GM19455 (cell line): ENCODE measurements at regions not wholly inside any gene's neighbourhood (a gene's known extent, or its start where the extent isn't known, plus 50 kb on each side); places are given as distances from the start of the nearest gene placed in this dataset.

Experiments used
- ATAC-seq: cut with Tn5 transposase; IDR thresholded peaks from one replicate; pipeline ENCODE4 v1.9.1; 2021; ENCODE audit not compliant: unreplicated experiment

DNA sequence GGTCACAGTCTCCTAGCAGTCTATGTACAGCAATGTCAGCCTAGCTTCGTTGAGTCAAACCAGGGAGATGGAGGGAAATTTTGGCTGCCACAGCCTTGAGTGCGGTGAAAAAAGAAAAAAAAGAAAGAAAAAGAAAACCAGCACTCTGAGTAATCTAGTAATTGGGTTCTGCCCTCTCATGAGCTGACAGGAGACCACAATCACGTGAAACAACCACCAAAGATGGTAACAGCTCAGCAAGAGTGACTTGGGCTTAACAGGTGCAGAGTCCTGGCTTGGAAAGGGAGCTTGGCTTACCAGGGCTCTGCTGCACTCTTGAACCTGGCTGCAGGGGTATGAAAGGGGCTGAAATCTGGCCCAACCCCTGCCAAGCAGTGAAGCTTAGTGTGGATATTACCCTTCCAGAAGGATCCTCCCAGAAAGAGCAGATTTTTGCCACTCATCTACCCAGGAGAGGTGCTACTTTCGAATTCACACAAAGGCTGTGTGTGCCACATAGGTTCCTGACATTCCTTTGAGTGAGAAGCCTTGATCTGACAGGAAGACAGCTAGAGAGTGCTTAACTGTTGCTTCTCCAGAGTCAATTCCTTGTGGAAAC lies 350.3 kb downstream of the PTTG2 start:
- ATAC-seq: peak; percentile 93

DNA sequence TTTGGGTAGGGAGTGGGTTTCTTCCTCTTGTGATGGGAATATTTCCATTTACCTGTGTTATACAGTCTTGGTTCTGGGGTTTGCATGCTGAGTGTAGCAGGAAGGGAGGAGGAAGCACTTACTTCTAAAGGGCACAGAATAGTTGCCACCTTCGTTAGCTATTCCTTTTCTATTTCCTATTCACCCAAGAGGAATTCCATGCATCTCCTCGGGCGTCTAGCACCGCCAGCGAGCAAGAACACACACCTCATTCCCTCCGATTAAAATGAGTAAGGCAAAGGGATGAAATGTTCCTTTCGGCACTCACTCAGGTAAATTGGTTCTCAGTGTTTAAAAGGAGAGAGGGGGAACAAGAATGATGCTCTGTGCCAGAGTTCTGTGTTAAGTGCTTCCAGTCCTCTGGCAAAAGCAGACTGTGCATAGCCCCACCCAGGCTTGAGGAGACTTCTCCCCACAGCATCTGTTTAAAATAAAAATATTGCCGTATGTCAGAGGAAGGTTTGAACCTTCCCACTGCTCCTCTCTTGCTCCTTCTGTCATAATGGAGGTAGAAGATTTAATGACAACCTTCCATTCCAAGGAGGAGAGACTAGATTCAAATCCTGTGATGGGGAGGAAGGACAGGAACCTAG lies 351.4 kb downstream of the PTTG2 start:
- no peak for ATAC-seq

DNA sequence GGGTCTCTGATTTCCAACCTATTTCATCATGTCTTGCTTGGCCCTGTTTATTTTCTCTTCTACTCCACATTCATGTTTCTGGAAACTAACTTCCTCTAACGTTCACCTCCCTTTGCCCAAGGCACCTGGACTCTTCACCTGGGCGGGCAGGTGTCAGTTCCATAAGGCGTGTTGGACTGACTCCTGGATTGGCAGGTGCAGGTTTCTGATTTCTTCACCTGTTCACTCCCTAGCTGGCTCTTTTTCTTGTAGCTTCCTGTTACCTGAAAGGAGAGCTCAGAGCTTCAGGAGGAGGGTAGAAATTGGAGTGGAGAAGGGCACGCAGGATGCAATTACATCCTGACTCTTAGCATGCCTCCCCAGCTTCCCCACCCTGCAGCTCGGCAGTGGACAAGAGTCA lies 350.8 kb upstream of the KLF3 start:
- ATAC-seq: no peak

DNA sequence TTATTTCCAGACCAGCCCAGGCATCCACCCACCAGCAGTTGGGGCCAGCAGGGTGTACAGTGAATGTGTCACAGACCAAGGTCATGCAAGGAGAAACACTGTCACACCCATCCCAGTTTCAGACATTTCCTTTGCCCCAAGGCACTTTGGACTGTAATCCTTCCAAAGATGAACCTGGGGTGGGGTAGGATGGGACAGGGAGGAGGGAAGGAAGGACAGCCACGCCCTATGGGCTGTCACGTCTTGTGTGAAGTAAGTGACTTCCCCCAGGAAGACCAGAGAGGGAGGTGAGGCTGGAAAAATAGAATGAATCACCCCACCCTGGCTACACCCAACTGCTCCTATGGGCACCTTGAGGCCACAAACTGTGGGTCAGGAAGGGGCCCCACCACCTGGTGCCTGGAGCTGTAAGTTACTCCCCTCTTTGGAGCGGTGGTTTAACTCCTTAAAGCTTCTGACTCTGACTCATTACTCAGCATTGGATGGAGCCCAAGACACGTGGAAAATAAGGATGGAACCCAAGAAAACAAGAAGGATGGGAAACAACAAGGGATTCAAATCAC lies 349.9 kb upstream of the KLF3 start:
- ATAC-seq: no peak

DNA sequence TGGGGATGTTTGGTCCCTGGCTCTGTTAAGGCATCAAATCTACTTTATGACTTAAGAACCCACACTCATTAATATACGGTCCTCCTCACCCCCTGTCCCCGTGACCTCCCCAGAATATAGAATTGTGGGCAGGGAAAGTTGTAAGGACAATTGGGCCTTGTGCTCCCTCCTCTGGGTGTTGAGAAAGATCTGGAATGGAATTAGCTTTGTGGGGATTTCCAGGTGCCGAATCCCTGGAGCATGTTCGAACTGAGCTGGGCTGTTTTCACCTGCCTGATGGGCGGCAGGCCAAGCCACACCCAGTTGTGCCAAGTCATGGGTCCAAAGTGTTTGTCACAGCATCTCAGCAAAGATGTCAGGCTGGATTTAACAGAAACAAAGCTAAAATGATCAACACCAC lies 349.3 kb upstream of the KLF3 start:
- ATAC-seq: no peak

DNA sequence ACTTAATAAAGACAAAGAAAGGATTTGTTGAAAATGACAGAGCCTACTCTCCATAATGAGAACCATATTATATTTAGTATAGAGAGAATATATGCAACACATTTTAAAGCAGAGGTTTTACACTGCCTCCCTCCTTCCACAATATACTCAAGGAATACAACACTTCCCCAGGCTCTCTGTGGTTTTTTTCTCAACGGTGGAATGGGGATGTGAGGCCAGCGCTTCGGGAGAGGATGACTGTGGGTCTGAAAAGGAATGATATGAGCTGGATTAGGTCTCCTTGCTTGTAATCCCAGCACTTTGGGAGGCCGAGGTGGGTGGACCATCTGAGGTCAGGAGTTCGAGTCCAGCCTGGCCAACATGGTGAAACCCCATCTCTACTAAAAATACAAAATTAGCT lies 348.7 kb upstream of the KLF3 start:
- no peak for ATAC-seq

DNA sequence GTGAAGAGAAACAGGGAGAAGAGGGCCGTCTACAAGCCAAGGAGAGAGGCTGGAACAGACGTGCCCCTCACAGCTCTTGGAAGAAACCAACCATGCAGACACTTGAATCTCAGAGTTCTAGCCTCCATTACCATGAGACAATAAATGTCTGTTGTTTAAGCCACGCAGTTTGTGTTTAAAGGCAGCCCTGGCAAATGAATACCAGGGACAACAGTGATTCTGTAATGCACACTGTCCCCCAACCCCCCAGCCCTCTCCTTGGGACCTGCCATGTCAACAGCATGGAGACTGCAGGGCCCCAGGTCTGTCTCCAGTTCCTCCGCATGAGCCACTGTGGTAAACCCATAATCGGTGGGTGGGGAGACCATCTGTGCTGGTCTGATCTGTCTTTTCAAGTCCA lies 348.0 kb upstream of the KLF3 start:
- ATAC-seq: no peak

DNA sequence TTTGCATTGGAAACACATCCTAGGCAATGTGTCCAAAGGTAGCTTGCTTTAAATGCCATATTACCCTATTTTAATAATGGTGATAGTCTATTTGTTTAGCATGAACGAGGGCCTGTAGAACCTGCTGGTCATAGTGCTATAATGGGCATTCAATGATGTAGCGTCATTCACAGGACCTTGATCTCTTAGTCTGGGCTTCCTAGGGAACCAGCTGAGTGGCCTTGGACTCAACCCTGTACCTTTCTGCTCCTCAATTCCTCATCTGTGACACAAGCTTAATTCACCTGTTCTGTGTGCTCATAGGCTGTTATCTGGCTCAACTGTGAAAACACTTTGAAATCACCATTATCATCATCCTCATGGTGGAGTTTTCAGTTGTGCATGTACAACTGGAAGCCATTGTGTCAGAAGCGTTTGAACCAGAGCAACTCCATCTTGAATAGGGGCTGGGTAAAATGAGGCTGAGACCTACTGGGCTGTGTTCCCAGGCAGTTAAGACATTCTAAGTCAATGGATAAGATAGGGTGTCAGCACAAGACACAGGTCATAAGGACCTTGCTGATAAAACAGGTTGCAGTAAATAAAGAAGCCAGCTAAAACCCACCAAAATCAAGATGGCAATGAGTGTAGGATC lies 346.8 kb upstream of the KLF3 start:
- ATAC-seq: no peak

DNA sequence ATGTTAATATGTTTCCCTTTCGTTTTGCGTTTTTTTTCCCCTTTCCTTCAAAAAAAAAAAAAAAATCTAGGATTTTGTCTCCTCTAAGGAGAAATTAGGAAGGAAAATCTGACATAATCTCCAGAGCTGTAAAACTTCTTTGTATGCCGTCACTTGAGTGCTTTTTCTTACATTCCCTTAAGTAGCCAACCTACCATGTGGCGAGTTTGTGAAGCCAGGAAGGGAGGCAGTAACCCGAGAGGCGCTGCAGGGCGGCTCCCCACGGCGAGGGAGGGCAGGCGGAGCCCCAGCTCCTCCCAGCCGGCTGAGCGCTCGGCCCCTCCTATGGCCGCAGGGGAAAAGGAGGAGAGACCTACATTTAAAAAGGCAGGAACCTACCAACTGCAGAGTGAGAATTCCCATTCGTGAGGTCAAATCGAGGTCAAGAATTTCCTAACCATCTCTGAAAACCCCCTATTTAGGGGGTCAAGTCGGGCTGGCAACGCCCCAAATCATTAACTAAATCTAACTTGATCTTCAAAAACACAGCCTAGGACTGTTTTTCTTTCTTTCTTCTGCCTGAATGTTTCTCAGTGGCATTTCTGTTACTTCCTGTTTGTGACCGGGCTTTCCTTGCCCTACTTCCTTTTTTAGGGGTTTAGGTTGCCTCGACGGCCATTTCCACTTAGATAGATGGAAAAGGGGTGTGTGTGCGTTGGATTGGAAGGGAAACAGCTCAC lies 345.1 kb upstream of the KLF3 start:
- peak; percentile 90 for ATAC-seq

DNA sequence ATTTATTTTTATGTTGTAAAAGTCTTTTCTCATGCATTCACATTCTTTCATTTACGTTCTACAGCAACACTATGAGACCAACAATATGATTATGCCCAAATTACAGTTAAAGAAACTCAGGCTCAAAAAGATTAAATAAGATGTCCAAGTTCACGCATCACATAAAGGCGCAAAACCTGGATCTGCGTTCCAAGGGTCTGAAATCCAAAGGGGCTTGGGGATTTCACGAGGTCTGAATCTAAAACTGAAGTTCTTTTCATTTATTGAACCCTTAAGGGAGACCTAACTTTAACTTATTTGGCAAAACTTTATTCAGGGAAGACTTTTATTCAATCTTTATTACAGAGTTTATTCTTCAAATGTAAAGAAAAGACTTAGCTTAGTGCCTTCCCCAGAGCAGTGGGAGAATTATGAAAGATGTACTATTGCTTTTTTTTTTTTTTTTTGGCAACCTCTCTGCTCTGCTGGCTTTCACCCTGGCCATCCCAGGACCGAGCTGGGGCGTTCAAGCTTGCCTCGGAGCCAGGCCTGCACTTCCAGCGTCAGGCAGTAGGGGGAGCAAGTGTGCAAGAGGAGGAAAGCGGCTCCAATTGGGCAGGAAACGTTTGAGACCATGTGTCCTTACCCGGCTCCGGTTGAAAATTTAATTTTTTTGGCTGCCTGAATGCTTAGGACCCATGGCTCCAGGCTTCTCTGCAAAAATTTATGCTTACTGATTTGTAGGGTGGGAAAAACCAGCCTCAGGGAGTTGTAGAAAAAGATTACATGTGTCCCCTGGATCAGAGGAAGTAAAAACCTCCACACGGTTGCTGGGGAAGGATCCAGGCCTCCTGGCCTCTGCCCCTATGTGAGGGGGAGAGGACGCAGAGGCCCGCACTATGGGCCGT lies 344.3 kb upstream of the KLF3 start:
- peak; percentile 54 for ATAC-seq

DNA sequence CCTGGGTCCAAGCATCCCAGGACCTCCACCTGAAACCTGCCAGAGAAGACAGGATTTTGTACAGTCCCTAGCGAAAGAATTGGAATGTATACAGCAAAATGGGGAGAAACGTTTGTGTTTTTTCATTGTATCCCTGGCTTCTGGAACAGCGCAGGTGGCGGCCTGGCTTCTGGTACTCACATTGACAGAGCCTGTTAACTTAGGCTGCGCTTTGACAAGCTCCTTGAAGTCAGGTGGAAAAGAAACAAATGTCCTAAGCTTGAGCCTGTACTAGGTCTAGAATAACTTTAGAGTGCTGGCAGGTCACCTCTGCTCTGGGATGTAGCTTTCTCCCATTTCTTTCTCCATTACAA lies 343.7 kb upstream of the KLF3 start:
- no peak for ATAC-seq

DNA sequence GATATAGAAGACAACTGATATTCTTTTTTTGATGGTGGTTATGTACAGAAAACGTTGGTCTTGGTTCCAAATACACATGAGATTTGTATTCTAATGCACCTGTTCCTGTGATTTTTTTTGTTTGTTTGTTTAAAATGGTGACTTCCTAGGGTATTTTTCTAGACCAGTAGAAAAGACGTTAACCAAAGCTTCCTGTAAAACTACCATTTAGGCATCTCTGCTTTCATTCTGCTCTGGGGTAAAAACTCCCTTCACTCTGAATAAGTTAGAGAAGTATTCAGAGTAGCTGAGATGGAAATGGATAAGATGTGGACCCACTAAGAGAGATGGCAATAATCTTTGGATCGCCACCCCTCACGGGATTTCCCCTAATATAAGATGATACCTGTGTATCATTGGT lies 343.2 kb upstream of the KLF3 start:
- ATAC-seq: no peak

DNA sequence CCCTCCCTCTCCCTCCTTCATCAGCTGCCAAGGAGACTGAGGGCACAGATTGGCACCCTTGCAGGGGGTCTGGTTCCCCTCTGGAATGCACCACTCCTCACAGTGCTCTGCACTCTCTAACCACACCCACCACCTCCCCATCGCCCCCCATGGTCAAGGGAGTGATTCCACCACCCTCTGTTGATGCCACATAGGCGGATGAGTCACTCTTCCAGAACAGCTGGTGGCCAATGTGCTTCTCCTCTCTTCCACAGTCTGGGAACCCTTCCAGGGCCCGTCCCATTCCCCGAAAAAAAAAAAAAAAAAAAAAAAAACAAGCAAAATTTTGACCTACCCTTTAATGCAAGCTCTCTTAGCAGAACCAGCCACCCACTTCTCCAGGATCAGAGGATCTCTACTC lies 341.3 kb upstream of the KLF3 start:
- ATAC-seq: no peak

DNA sequence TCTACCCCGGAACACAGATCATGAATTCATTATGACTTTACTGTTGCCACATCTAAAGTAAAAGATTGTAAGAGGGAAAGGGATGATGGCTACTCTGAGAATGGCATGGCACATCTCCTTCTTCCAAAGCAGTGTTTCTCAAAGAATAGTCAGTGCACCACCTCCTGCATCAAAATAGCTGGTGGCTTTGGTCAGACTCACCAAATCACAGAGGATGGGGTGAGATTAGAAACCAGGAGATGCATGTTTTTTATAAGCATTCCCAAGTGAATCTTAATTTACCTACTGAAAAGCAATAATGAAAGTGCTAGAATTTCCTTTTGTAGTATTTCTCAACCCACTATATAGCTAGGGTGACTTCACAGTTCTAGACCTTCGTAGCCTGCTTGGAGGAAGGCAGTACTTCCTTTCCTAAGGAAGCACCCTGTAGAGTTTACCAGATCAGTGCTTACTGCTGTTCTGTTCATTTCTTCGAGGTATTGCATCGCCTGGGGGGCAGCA lies 340.8 kb upstream of the KLF3 start:
- ATAC-seq: no peak

DNA sequence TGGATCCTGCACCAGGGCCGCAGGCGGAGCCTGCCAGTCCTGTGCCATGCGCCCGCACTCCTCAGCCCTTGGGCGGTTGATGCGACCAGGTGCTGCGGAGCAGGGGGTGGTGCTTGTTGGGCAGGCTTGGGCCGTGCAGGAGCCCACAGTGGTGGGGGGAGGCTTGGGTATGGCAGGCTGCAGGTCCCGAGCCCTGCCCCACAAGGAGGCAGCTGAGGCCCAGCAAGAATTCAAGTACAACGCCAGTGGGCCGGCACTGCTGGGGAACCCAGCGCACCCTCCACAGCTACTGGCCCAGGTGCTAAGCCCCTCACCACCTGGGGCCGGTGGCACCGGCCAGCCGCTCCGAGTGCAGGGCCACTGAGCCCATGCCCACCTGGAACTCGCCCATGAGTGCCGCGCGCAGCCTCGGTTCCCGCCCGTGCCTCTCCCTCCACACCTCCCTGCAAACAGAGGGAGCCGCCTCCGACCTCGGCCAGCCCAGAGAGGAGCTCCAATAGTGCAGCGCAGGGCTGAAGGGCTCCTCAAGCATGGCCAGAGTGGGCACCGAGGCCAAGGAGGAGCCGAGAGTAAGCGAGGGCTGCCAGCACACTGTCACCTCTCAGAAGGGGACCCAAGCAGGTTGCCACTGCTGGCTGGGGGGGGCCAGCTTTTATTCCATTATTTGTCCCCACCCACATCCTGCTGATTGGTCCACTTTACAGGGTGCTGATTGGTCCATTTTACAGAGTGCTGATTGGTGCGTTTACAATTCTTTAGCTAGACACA lies 339.0 kb upstream of the KLF3 start:
- ATAC-seq: no peak

DNA sequence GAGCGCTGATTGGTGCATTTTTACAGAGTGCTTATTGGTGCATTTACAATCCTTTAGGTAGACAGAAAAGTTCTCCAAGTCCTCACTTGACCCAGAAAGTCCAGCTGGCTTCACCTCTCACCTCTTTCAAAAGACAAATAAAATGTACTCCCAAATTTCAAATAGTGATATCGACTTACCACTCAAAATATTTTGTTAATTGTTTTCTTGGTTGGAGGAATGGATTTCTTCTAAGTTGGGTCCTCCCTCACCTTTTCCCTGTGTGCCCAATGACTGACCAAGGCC lies 338.4 kb upstream of the KLF3 start:
- no peak for ATAC-seq

DNA sequence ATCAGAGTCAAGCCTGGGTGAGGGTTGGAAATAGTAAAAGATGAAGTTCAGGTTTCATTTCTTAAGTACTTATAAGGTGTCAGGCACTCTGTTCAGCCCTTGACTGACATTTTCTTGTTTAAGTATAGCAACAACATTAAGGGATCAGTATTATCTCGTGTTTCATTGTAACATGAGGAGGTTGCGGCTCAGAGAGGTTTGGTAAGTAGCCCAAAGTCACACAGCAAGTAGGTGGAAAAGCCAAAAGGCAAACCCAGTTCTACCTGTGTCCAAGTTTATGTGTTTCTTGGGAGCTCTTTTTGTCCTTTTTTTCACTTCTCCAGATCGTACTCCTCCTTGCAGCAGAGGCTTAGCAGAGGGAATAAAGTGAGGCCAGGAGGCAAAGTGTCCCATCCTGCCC lies 337.5 kb upstream of the KLF3 start:
- no peak for ATAC-seq

DNA sequence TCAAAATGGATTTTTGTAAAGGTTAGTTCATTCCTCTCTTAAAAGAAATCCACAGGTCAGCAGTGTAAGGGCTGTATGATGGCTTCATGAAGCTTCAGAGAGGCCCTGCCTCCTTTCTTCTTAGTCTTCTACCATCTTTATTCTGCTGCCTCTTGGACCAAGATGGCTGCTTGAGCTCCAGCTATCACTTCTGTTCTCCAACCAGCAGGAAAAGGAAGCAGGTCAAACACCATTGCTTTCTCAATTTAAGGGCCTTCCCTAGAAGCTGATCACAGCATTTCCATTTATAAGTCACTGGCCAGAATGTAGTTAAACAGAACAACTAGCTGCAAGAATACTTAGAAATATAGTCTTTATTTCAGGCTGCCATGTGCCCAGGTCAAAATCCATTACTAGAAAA lies 336.8 kb upstream of the KLF3 start:
- ATAC-seq: no peak

DNA sequence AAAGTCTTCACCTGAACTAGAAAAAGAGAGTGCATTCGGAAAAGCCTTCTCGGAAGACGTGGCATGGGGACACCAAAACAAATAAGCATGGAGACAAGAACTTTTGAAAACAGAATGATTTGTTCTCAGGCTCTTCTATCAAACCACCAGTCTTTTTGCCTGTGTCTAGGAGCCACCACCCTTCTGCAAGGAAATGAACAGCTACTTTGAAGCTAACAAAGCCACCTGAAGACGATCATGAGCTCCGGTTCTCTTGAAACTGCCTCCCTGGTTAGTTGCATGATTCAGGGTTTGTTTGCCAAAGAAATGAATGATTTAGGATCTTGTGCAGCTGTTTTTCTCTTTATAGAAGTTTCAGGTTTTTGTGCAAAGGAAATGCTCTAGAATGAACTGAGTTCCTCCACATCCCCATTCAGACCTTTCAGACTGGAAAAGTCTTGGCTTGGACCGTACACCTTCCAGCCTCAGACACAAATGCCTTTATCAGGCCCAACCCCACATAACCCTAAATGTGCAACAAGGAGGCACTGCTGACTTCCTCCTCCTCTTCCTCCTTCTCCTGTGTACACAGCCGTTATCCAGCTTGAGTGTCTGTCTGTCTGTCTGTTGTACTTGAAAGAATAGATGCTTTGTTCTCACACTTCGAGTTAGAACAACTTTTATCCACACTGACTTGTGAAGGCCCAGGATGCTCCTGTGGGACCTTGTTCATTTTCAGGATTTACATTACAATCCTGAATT lies 334.8 kb upstream of the KLF3 start:
- ATAC-seq: no peak

DNA sequence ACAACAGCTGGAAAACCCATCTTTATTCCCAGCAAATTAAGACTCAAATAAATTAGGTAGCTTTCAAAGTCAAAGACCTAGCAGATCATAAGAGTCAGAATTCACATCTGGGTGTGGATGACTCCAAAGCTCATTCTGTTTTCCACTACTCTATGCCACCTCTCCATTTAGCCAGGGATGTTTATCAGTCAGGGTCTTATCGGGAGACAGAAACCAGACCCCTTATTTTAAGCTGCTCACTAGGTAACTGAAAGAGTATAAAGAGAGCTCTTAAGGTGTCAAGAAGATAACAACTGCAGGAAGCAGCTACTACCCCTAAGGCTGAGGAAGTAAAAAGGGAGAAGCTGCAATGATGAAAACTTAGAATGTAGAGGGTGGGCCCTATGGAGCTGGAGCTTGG lies 333.7 kb upstream of the KLF3 start:
- no peak for ATAC-seq
